ENCODE measurements at regions not wholly inside any gene's neighbourhood (a gene's known extent, or its start where the extent isn't known, plus 50 kb on each side); places are given as distances from the start of the nearest gene placed in this dataset.

GRCh38 chr7:42380401-42380800 lies 143.4 kb upstream of the GLI3 start:
- no peak for DNase-seq (ENCODE audit: low read depth, low spot score)

GRCh38 chr7:42378149-42378548 lies 141.1 kb upstream of the GLI3 start:
- no peak for DNase-seq (ENCODE audit: low read depth, low spot score)

GRCh38 chr7:42373285-42373684 lies 136.3 kb upstream of the GLI3 start:
- no peak for DNase-seq (ENCODE audit: low read depth, low spot score)

- DNase-seq (ENCODE audit: low read depth, low spot score): no peak
These were observed 135.5 kb upstream of the GLI3 start for GRCh38 chr7:42372479-42372878.

GRCh38 chr7:42359946-42360345 lies 122.9 kb upstream of the GLI3 start:
- DNase-seq (ENCODE audit: low read depth, low spot score): no peak

- no peak for DNase-seq (ENCODE audit: low read depth, low spot score)
These were observed 114.4 kb upstream of the GLI3 start for GRCh38 chr7:42351316-42351935.

GRCh38 chr7:42350801-42351200 lies 113.8 kb upstream of the GLI3 start:
- no peak for DNase-seq (ENCODE audit: low read depth, low spot score)

GRCh38 chr7:42348631-42349030 lies 111.6 kb upstream of the GLI3 start:
- DNase-seq (ENCODE audit: low read depth, low spot score): no peak

GRCh38 chr7:42348071-42348470 lies 111.1 kb upstream of the GLI3 start:
- DNase-seq (ENCODE audit: low read depth, low spot score): no peak

GRCh38 chr7:42347616-42348015 lies 110.6 kb upstream of the GLI3 start:
- DNase-seq (ENCODE audit: low read depth, low spot score): no peak

- DNase-seq (ENCODE audit: low read depth, low spot score): peak; percentile 5
These were observed 108.7 kb upstream of the GLI3 start for GRCh38 chr7:42345478-42346299.

- no peak for DNase-seq (ENCODE audit: low read depth, low spot score)
These were observed 107.3 kb upstream of the GLI3 start for GRCh38 chr7:42344198-42344755.

- no peak for DNase-seq (ENCODE audit: low read depth, low spot score)
These were observed 105.4 kb upstream of the GLI3 start for GRCh38 chr7:42342381-42342780.

GRCh38 chr7:42340436-42340835 lies 103.4 kb upstream of the GLI3 start:
- DNase-seq (ENCODE audit: low read depth, low spot score): no peak

GRCh38 chr7:42338916-42339540 lies 102.0 kb upstream of the GLI3 start:
- no peak for DNase-seq (ENCODE audit: low read depth, low spot score)

- DNase-seq (ENCODE audit: low read depth, low spot score): no peak
These were observed 101.4 kb upstream of the GLI3 start for GRCh38 chr7:42338231-42338915.

GRCh38 chr7:42337225-42337905 lies 100.4 kb upstream of the GLI3 start:
- DNase-seq (ENCODE audit: low read depth, low spot score): peak; percentile 7

GRCh38 chr7:42332605-42333222 lies 95.7 kb upstream of the GLI3 start:
- no peak for DNase-seq (ENCODE audit: low read depth, low spot score)

- no peak for DNase-seq (ENCODE audit: low read depth, low spot score)
These were observed 82.6 kb upstream of the GLI3 start for GRCh38 chr7:42319631-42320030.

- no peak for DNase-seq (ENCODE audit: low read depth, low spot score)
These were observed 78.6 kb upstream of the GLI3 start for GRCh38 chr7:42315631-42316030.

GRCh38 chr7:42315103-42315502 lies 78.1 kb upstream of the GLI3 start:
- DNase-seq (ENCODE audit: low read depth, low spot score): no peak

All from iPS DF 19.7 (cell line).